HEK293T (cell line): ENCODE measurements at regions not wholly inside any gene's neighbourhood (a gene's known extent, or its start where the extent isn't known, plus 50 kb on each side); places are given as distances from the start of the nearest gene placed in this dataset.

Source experiments
- CTCF ChIA-PET: fragments of 350-600 bp; formaldehyde crosslinking; extraction: SDS; loops from one replicate; lab custom pipeline; 2021; ENCODE audit warnings: antibody characterized with exemption, inconsistent platforms; lab: Yijun Ruan, JAX
- POLR2A ChIA-PET: fragments of 350-600 bp; formaldehyde crosslinking; extraction: SDS; loops from one replicate; lab custom pipeline; 2020; ENCODE audit warnings: antibody characterized with exemption, inconsistent platforms; lab: Yijun Ruan, JAX
- DNase-seq: peaks from one replicate; pipeline ENCODE4 v3.0.0; 2012; ENCODE audit warnings: mixed read lengths; ENCODE audit errors: extremely low spot score
- ARNT ChIP-seq: fragments of 450-650 bp; IDR thresholded peaks from 2 replicates; pipeline ENCODE4 v1.6.1; 2017; ENCODE audit warnings: mild to moderate bottlenecking
- BHLHE40 ChIP-seq: fragments of 450-650 bp; IDR thresholded peaks from 2 replicates; pipeline ENCODE4 v1.6.1; 2016; ENCODE audit warnings: mild to moderate bottlenecking, moderate library complexity, borderline replicate concordance
- CTBP1 ChIP-seq: fragments of 450-650 bp; IDR thresholded peaks from 2 replicates; pipeline ENCODE4 v1.6.1; 2016; ENCODE audit warnings: borderline replicate concordance
- ELF4 ChIP-seq: fragments of 450-650 bp; IDR thresholded peaks from 2 replicates; pipeline ENCODE4 v1.6.1; 2017; ENCODE audit warnings: antibody characterized with exemption
- FOXA1 ChIP-seq: fragments of 450-650 bp; IDR thresholded peaks from 2 replicates; pipeline ENCODE4 v1.6.1; 2016; ENCODE audit warnings: mild to moderate bottlenecking
- FOXK2 ChIP-seq: fragments of 450-650 bp; IDR thresholded peaks from 2 replicates; pipeline ENCODE4 v1.6.1; 2016; ENCODE audit warnings: mild to moderate bottlenecking
- FOXM1 ChIP-seq: fragments of 450-650 bp; IDR thresholded peaks from 2 replicates; pipeline ENCODE4 v1.6.1; 2017; ENCODE audit warnings: mild to moderate bottlenecking, borderline replicate concordance
- HDGF ChIP-seq: fragments of 450-650 bp; IDR thresholded peaks from 2 replicates; pipeline ENCODE4 v1.6.1; 2017; ENCODE audit warnings: antibody characterized with exemption, borderline replicate concordance
- L3MBTL2 ChIP-seq: fragments of 450-650 bp; conservative IDR thresholded peaks from 2 replicates; pipeline ENCODE4 v1.6.1; 2016; ENCODE audit warnings: mild to moderate bottlenecking
- LEF1 ChIP-seq: fragments of 450-650 bp; IDR thresholded peaks from 2 replicates; pipeline ENCODE4 v1.6.1; 2017; ENCODE audit warnings: mild to moderate bottlenecking, borderline replicate concordance
- NFRKB ChIP-seq: fragments of 450-650 bp; IDR thresholded peaks from 2 replicates; pipeline ENCODE4 v1.6.1; 2016; ENCODE audit warnings: mild to moderate bottlenecking, moderate library complexity
- PKNOX1 ChIP-seq: fragments of 450-650 bp; IDR thresholded peaks from 2 replicates; pipeline ENCODE4 v1.6.1; 2016
- SP1 ChIP-seq: fragments of 450-650 bp; IDR thresholded peaks from 2 replicates; pipeline ENCODE4 v1.6.1; 2017
- SUZ12 ChIP-seq: fragments of 450-650 bp; IDR thresholded peaks from 2 replicates; pipeline ENCODE4 v1.6.1; 2016; ENCODE audit warnings: mild to moderate bottlenecking
- TARDBP ChIP-seq: fragments of 450-650 bp; IDR thresholded peaks from 2 replicates; pipeline ENCODE4 v1.6.1; 2016
- ZNF384 ChIP-seq: fragments of 450-650 bp; IDR thresholded peaks from 2 replicates; pipeline ENCODE4 v1.6.1; 2016

GRCh38 chr2:216574046-216574445, 59.2 kb upstream of the IGFBP2 start:
- DNase-seq, result no peak
- ChIA-PET POLR2A (interaction anchor here (0.9 kb wide), 1 partner anchor 76 kb away, joined by 3 read pairs; the partner anchor contains the start of gene RPL37A), CTCF (no interaction called here)
- TF ChIP-seq ZNF384, result no peak
- no peak for TF ChIP-seq LEF1
- no peak for TF ChIP-seq PKNOX1
- no peak for TF ChIP-seq FOXA1
- no peak for TF ChIP-seq SUZ12
- no peak for TF ChIP-seq CTBP1
- no peak for TF ChIP-seq FOXK2

GRCh38 chr2:216574586-216574985, 58.6 kb upstream of the IGFBP2 start:
- ChIA-PET POLR2A (no interaction called here), CTCF (no interaction called here)
- TF ChIP-seq ARNT (no peak), HDGF (no peak), LEF1 (no peak), BHLHE40 (no peak), SP1 (no peak), FOXA1 (no peak), SUZ12 (no peak), PKNOX1 (no peak), L3MBTL2 (no peak), TARDBP (no peak), ELF4 (no peak), ZNF384 (no peak), CTBP1 (no peak), FOXK2 (no peak), FOXM1 (no peak), NFRKB (no peak)

GRCh38 chr2:216575465-216575864, 57.8 kb upstream of the IGFBP2 start:
- no peak for DNase-seq
- TF ChIP-seq SUZ12 (no peak), ARNT (no peak), CTBP1 (no peak), LEF1 (no peak), ELF4 (no peak), NFRKB (no peak), L3MBTL2 (no peak)
- ChIA-PET POLR2A (no interaction called here), CTCF (no interaction called here)

More at GRCh38 chr2:216574586-216574985, 58.6 kb upstream of the IGFBP2 start:
- no peak for DNase-seq

GRCh38 chr2:216576616-216577015, 56.6 kb upstream of the IGFBP2 start:
- POLR2A ChIA-PET, result no interaction called here
- TF ChIP-seq SP1 (no peak), CTBP1 (no peak), L3MBTL2 (no peak), SUZ12 (no peak), FOXM1 (no peak), LEF1 (no peak), ARNT (no peak), NFRKB (no peak), ELF4 (no peak), FOXK2 (no peak), TARDBP (no peak), FOXA1 (no peak), PKNOX1 (no peak), ZNF384 (no peak), BHLHE40 (no peak), HDGF (no peak)
- no peak for DNase-seq
- CTCF ChIA-PET, result no interaction called here

- no peak for DNase-seq
- CTCF ChIA-PET, result no interaction called here
- POLR2A ChIA-PET, result no interaction called here
- no peak for TF ChIP-seq FOXA1
- TF ChIP-seq BHLHE40, result no peak
- TF ChIP-seq ELF4, result no peak
- no peak for TF ChIP-seq FOXK2
- TF ChIP-seq L3MBTL2, result no peak
- TF ChIP-seq SUZ12, result no peak
- no peak for TF ChIP-seq LEF1
Observed at GRCh38 chr2:216578325-216578724, 54.9 kb upstream of the IGFBP2 start.

- ChIA-PET CTCF (no interaction called here), POLR2A (no interaction called here)
- DNase-seq, result no peak
- TF ChIP-seq FOXA1 (no peak), FOXK2 (no peak), ARNT (no peak), NFRKB (no peak), PKNOX1 (no peak), FOXM1 (no peak), L3MBTL2 (no peak), HDGF (no peak), BHLHE40 (no peak), SUZ12 (no peak), ELF4 (no peak), ZNF384 (no peak), TARDBP (no peak)
Observed at GRCh38 chr2:216583147-216583546, 50.1 kb upstream of the IGFBP2 start.
